ENCODE measurements at regions not wholly inside any gene's neighbourhood (a gene's known extent, or its start where the extent isn't known, plus 50 kb on each side); places are given as distances from the start of the nearest gene placed in this dataset.
"Not testable (repeated sequence)": the region's sequence is repeated elsewhere in the genome, so short reads cannot be mapped to it uniquely, and the experiment has no call there.

GRCh38 chr1:232183802-232184201 is 446.1 kb downstream of the SIPA1L2 start:
- no peak for DNase-seq

- no peak for DNase-seq
Measured at GRCh38 chr1:232183266-232183800, 446.6 kb downstream of the SIPA1L2 start.

- DNase-seq, result no peak
Measured at GRCh38 chr1:232182236-232182635, 447.7 kb downstream of the SIPA1L2 start.

GRCh38 chr1:232180779-232181136 is 449.2 kb downstream of the SIPA1L2 start:
- no peak for DNase-seq

- no peak for DNase-seq
Measured at GRCh38 chr1:232179896-232180778, 449.8 kb downstream of the SIPA1L2 start.

DNA sequence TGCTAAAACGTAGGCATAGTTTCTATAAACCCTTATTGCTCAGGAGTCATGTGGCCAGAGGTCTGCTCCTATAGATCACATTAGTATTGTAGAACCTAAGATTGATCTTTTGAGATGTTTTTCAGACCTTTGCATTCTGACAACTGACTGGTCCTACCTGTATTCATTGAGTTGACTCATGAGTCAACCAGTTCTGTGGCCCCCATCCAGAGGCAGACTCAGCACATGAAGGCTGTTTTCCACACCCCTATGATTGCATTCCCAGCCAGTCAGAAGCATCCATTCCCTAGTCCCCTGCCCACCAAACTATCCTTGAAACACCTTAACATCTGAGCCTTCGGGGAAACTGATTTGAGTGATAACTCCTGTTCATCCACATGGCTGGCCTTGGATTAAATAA is 451.7 kb downstream of the SIPA1L2 start:
- no peak for DNase-seq

GRCh38 chr1:232177438-232177837 is 452.5 kb downstream of the SIPA1L2 start:
- DNase-seq, result no peak

GRCh38 chr1:232176222-232176621 is 453.7 kb downstream of the SIPA1L2 start:
- DNase-seq, result no peak

DNA sequence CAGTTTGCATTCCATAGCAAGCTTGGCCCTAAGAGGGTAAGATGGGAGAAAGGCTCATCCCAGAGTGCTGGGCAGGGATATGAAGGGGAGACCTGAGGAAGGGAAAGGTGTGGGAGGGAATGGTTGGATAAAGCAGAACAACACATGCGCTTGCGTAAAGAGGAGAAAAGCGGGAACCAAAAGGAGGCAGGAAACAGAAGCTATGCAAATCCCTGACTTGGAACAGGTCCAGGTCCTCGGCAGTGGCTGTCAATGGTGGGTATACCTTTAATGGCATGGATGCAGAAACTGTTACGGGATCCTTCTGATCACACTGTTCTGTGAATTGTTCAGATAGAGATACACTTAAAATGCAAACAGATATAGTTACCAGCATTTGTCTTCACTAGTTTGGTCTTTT is 455.6 kb downstream of the SIPA1L2 start:
- DNase-seq, result no peak

DNA sequence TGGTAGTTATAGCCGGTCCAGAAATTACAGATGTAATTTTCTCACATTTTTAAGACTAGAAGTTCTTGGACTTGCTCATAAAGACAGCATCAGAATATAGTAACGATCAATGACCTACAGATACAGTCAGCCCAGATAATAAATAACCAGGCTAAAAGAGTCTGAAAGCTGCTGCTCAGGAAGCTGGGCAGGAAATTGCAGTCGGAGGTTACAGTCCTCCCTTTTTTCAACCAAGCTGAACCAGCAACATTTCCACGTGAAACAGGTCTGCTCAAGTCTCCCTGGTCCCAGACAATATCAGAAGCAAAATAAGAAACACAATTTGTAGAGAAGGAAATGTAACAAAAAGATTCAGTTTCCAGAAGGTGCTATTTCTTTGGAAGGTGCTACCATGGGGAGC is 457.4 kb downstream of the SIPA1L2 start:
- DNase-seq, result no peak

- no peak for DNase-seq
Measured at GRCh38 chr1:232170909-232171308, 459.0 kb downstream of the SIPA1L2 start.

DNA sequence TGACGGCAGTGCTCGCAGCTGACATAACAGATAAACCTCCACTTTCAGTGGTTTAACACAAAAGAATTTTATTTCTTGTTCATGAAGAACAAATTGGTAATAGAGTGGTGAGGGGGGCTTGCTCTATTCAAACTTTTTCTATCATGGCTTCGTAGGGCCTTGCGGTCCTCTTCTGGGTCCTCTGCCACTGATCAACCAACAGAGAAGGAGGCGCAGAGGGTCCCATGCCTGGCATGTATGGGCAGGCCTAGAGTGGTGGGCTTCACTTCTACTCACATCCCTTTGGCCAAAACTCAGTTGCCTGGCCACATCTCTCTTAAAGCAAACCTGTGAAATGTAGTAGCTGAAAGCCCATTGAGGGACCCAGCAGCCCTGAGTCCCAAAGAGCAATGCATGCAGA is 460.5 kb downstream of the SIPA1L2 start:
- no peak for DNase-seq

DNA sequence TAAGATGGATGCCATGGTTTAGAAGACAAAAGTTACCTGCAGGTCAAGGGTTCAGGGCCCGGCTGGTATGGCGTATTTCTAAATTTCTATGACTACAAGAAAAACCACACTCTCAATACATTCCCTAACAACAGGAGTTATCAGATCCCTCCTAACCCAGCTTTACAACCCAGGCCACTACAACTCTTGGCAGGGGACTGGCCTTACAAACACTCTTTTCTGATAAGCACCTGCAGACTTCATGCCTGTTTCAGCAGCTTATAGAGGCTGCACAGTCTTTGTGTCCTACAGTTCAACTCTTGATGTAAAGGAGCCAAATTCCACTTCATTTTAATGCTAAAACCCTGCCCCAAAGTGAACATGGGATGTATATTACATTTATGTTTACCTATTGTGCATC is 461.4 kb downstream of the SIPA1L2 start:
- no peak for DNase-seq

GRCh38 chr1:232166942-232167341 is 463.0 kb downstream of the SIPA1L2 start:
- no peak for DNase-seq

- no peak for DNase-seq
Measured at GRCh38 chr1:232164078-232164963, 465.6 kb downstream of the SIPA1L2 start.

DNA sequence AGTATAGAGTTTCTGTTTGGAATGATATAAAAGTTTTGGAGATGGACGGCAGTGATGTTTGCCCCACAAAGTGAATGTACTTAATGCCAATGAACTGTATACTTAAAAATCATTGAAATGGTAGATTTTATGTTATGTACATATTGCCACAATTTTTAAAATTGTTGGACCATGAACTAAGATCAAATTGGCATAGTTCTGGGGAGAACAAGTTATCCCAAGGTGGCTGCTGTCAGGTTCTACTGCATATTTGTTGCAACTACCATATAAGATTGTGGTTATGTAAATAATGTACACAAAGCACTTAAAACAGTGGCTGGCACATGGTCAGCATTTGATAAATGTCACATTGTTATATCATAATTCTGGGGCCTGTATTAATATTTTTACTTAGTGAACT is 466.4 kb downstream of the SIPA1L2 start:
- DNase-seq, result no peak

GRCh38 chr1:232162001-232162400 is 467.9 kb downstream of the SIPA1L2 start:
- no peak for DNase-seq

- DNase-seq, result not testable (repeated sequence)
Measured at GRCh38 chr1:232158558-232158957, 471.4 kb downstream of the SIPA1L2 start.

- DNase-seq, result not testable (repeated sequence)
Measured at GRCh38 chr1:232156070-232156469, 473.9 kb downstream of the SIPA1L2 start.

DNA sequence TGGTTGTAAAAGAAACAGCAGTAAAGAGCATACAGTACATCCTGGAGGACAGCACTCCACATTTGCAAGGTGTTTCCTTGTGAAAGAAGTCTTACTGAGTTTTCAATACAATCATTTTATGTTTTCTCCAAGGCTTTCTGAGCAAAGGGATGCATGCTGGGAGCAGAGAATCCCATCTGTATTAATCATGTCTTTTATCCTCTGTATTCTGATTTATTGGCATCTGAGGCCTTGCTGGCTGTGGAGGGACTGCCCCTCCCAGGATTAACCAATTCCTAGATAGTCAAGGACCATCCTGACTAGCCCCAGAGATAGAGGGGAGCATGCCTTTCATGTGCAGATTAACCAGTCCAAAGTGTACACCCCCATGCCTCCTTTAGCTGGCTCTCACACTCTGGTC is 476.3 kb downstream of the SIPA1L2 start:
- DNase-seq, result no peak

DNA sequence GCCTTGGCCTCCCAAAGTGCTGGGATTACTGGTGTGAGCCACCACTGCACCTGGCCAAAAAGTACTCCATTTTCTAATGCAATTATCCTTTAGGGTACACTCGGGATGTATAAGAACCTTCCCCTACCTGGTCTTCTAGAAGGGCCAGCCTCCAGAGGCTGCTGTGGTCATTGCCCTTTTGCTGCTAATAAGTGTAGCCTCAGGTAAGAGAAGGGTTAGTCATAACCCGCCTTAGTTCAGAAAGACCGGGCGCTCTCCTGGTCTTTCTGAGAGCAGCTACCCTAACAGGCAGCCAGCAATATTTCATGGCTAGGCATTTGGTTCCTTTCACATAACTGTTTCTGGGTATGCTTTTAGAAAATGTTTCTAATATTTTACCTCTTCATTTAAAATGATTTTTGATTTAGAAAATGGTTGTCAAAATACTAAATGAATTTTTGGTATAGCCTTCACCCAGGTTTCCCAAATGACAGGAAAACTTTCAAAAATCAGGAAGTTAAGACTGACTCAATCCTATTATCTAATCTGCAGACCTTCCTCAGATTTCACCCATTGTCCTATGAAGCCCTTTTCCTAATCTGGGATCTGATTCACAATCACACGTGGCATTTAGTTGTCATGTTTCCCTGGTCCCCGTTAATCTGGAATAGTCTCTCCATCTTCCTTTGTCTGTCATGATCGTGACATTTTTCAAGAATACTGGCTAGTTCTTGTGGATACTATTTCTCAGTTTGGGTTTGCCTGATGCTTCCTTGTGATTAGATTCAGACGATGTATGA is 479.0 kb downstream of the SIPA1L2 start:
- DNase-seq, result no peak

GRCh38 chr1:232149287-232150201 is 480.4 kb downstream of the SIPA1L2 start:
- no peak for DNase-seq

Data from activated T-cell treated with anti-CD3 and anti-CD28 coated beads, Interleukin-2, amount 50 U/mL, for 1 hour (primary cell).